ENCODE measurements at regions not wholly inside any gene's neighbourhood (a gene's known extent, or its start where the extent isn't known, plus 50 kb on each side); places are given as distances from the start of the nearest gene placed in this dataset.

GRCh38 chr13:22118158-22118557 is 447.3 kb downstream of the FGF9 start:
- no peak overlapping the region for H3K27ac ChIP-seq (ENCODE audit: low read depth, low read length)
- no peaks in the 10 kb centered on the region for H3K27me3 ChIP-seq (ENCODE audit: control insufficient read depth in 1 of 2, insufficient read depth in 2 of 2, low read length in 2 of 2)
- no peaks in the 10 kb centered on the region for H3K4me1 ChIP-seq (ENCODE audit: insufficient read depth, low read length)
- H3K4me3 ChIP-seq (ENCODE audit: low read depth in 1 of 2, low read length in 2 of 2) = no peak overlapping the region
- H3K9ac ChIP-seq (ENCODE audit: low read length) = no peak overlapping the region
- H3K36me3 ChIP-seq (ENCODE audit: insufficient read depth, low read length) = no peaks in the 10 kb centered on the region
- H3K9me3 ChIP-seq (ENCODE audit: low read length) = no peaks in the 10 kb centered on the region

GRCh38 chr13:22120646-22121045 is 449.8 kb downstream of the FGF9 start:
- H3K27ac ChIP-seq (ENCODE audit: low read depth, low read length) = no peak overlapping the region
- no peaks in the 10 kb centered on the region for H3K9me3 ChIP-seq (ENCODE audit: low read length)
- H3K4me1 ChIP-seq (ENCODE audit: insufficient read depth, low read length) = no peaks in the 10 kb centered on the region
- H3K9ac ChIP-seq (ENCODE audit: low read length) = no peak overlapping the region
- H3K27me3 ChIP-seq (ENCODE audit: control insufficient read depth in 1 of 2, insufficient read depth in 2 of 2, low read length in 2 of 2) = no peaks in the 10 kb centered on the region
- no peak overlapping the region for H3K4me3 ChIP-seq (ENCODE audit: low read depth in 1 of 2, low read length in 2 of 2)
- no peaks in the 10 kb centered on the region for H3K36me3 ChIP-seq (ENCODE audit: insufficient read depth, low read length)

- Histone ChIP-seq H3K4me1 (ENCODE audit: insufficient read depth, low read length) (no peaks in the 10 kb centered on the region), H3K4me3 (ENCODE audit: low read depth in 1 of 2, low read length in 2 of 2) (no peak overlapping the region), H3K9me3 (ENCODE audit: low read length) (no peaks in the 10 kb centered on the region), H3K9ac (ENCODE audit: low read length) (no peak overlapping the region), H3K36me3 (ENCODE audit: insufficient read depth, low read length) (no peaks in the 10 kb centered on the region), H3K27me3 (ENCODE audit: control insufficient read depth in 1 of 2, insufficient read depth in 2 of 2, low read length in 2 of 2) (no peaks in the 10 kb centered on the region), H3K27ac (ENCODE audit: low read depth, low read length) (no peak overlapping the region)
Measured at GRCh38 chr13:22121146-22121739, 450.4 kb downstream of the FGF9 start.

GRCh38 chr13:22126433-22127021 is 455.7 kb downstream of the FGF9 start:
- Histone ChIP-seq H3K27me3 (ENCODE audit: control insufficient read depth in 1 of 2, insufficient read depth in 2 of 2, low read length in 2 of 2) (no peaks in the 10 kb centered on the region), H3K27ac (ENCODE audit: low read depth, low read length) (no peak overlapping the region), H3K36me3 (ENCODE audit: insufficient read depth, low read length) (no peaks in the 10 kb centered on the region), H3K9ac (ENCODE audit: low read length) (no peak overlapping the region), H3K4me3 (ENCODE audit: low read depth in 1 of 2, low read length in 2 of 2) (no peak overlapping the region), H3K9me3 (ENCODE audit: low read length) (no peaks in the 10 kb centered on the region), H3K4me1 (ENCODE audit: insufficient read depth, low read length) (no peaks in the 10 kb centered on the region)

- H3K4me1 ChIP-seq (ENCODE audit: insufficient read depth, low read length) = no peaks in the 10 kb centered on the region
- H3K27me3 ChIP-seq (ENCODE audit: control insufficient read depth in 1 of 2, insufficient read depth in 2 of 2, low read length in 2 of 2) = no peaks in the 10 kb centered on the region
- no peak overlapping the region for H3K27ac ChIP-seq (ENCODE audit: low read depth, low read length)
- no peaks in the 10 kb centered on the region for H3K36me3 ChIP-seq (ENCODE audit: insufficient read depth, low read length)
- no peaks in the 10 kb centered on the region for H3K9me3 ChIP-seq (ENCODE audit: low read length)
- H3K4me3 ChIP-seq (ENCODE audit: low read depth in 1 of 2, low read length in 2 of 2) = no peak overlapping the region
- no peak overlapping the region for H3K9ac ChIP-seq (ENCODE audit: low read length)
Measured at GRCh38 chr13:22127277-22128164, 456.6 kb downstream of the FGF9 start.

GRCh38 chr13:22128441-22129408 is 457.9 kb downstream of the FGF9 start:
- Histone ChIP-seq H3K4me3 (ENCODE audit: low read depth in 1 of 2, low read length in 2 of 2) (no peak overlapping the region), H3K27ac (ENCODE audit: low read depth, low read length) (no peak overlapping the region), H3K27me3 (ENCODE audit: control insufficient read depth in 1 of 2, insufficient read depth in 2 of 2, low read length in 2 of 2) (no peaks in the 10 kb centered on the region), H3K36me3 (ENCODE audit: insufficient read depth, low read length) (no peaks in the 10 kb centered on the region), H3K9ac (ENCODE audit: low read length) (no peak overlapping the region), H3K9me3 (ENCODE audit: low read length) (no peaks in the 10 kb centered on the region), H3K4me1 (ENCODE audit: insufficient read depth, low read length) (no peaks in the 10 kb centered on the region)

- H3K4me3 ChIP-seq (ENCODE audit: low read depth in 1 of 2, low read length in 2 of 2) = no peak overlapping the region
- no peak overlapping the region for H3K9ac ChIP-seq (ENCODE audit: low read length)
- no peaks in the 10 kb centered on the region for H3K27me3 ChIP-seq (ENCODE audit: control insufficient read depth in 1 of 2, insufficient read depth in 2 of 2, low read length in 2 of 2)
- no peaks in the 10 kb centered on the region for H3K9me3 ChIP-seq (ENCODE audit: low read length)
- no peaks in the 10 kb centered on the region for H3K4me1 ChIP-seq (ENCODE audit: insufficient read depth, low read length)
- H3K36me3 ChIP-seq (ENCODE audit: insufficient read depth, low read length) = no peaks in the 10 kb centered on the region
- H3K27ac ChIP-seq (ENCODE audit: low read depth, low read length) = no peak overlapping the region
Measured at GRCh38 chr13:22130254-22130653, 459.4 kb downstream of the FGF9 start.

- no peaks in the 10 kb centered on the region for H3K4me1 ChIP-seq (ENCODE audit: insufficient read depth, low read length)
- H3K27me3 ChIP-seq (ENCODE audit: control insufficient read depth in 1 of 2, insufficient read depth in 2 of 2, low read length in 2 of 2) = no peaks in the 10 kb centered on the region
- no peak overlapping the region for H3K4me3 ChIP-seq (ENCODE audit: low read depth in 1 of 2, low read length in 2 of 2)
- H3K36me3 ChIP-seq (ENCODE audit: insufficient read depth, low read length) = no peaks in the 10 kb centered on the region
- no peak overlapping the region for H3K9ac ChIP-seq (ENCODE audit: low read length)
- no peak overlapping the region for H3K27ac ChIP-seq (ENCODE audit: low read depth, low read length)
- H3K9me3 ChIP-seq (ENCODE audit: low read length) = no peaks in the 10 kb centered on the region
Measured at GRCh38 chr13:22134261-22134660, 463.4 kb downstream of the FGF9 start.

GRCh38 chr13:22135446-22135845 is 464.6 kb downstream of the FGF9 start:
- no peaks in the 10 kb centered on the region for H3K9me3 ChIP-seq (ENCODE audit: low read length)
- H3K9ac ChIP-seq (ENCODE audit: low read length) = no peak overlapping the region
- H3K4me3 ChIP-seq (ENCODE audit: low read depth in 1 of 2, low read length in 2 of 2) = no peak overlapping the region
- no peaks in the 10 kb centered on the region for H3K36me3 ChIP-seq (ENCODE audit: insufficient read depth, low read length)
- no peak overlapping the region for H3K27ac ChIP-seq (ENCODE audit: low read depth, low read length)
- H3K27me3 ChIP-seq (ENCODE audit: control insufficient read depth in 1 of 2, insufficient read depth in 2 of 2, low read length in 2 of 2) = no peaks in the 10 kb centered on the region
- no peaks in the 10 kb centered on the region for H3K4me1 ChIP-seq (ENCODE audit: insufficient read depth, low read length)

- Histone ChIP-seq H3K4me1 (ENCODE audit: insufficient read depth, low read length) (no peaks in the 10 kb centered on the region), H3K27me3 (ENCODE audit: control insufficient read depth in 1 of 2, insufficient read depth in 2 of 2, low read length in 2 of 2) (no peaks in the 10 kb centered on the region), H3K9me3 (ENCODE audit: low read length) (no peaks in the 10 kb centered on the region), H3K27ac (ENCODE audit: low read depth, low read length) (no peak overlapping the region), H3K36me3 (ENCODE audit: insufficient read depth, low read length) (no peaks in the 10 kb centered on the region), H3K9ac (ENCODE audit: low read length) (no peak overlapping the region), H3K4me3 (ENCODE audit: low read depth in 1 of 2, low read length in 2 of 2) (no peak overlapping the region)
Measured at GRCh38 chr13:22137361-22138050, 466.6 kb downstream of the FGF9 start.

Data from muscle layer of colon (tissue), 2 donors.